ENCODE measurements at regions not wholly inside any gene's neighbourhood (a gene's known extent, or its start where the extent isn't known, plus 50 kb on each side); places are given as distances from the start of the nearest gene placed in this dataset.

DNA sequence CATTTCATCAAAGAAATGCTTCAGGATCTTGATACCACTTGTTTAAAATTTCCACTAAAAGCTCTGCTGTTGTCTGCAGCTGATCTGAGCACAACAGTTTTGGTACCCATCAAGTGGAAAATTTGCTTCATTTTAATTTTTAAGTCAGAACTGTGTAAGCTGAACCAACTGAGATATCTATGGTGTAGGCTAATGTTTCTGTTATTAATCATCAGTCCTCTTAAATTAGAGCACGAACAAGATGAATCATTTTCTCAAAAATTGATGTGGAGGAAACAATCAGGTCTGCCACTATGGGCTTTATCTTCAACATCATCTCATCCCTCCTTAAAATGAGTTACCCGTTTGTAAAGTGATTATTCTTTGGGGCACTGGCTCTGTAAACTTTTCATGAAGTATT is 221.5 kb upstream of the NBEA start:
- TF ChIP-seq, protein P1, sequence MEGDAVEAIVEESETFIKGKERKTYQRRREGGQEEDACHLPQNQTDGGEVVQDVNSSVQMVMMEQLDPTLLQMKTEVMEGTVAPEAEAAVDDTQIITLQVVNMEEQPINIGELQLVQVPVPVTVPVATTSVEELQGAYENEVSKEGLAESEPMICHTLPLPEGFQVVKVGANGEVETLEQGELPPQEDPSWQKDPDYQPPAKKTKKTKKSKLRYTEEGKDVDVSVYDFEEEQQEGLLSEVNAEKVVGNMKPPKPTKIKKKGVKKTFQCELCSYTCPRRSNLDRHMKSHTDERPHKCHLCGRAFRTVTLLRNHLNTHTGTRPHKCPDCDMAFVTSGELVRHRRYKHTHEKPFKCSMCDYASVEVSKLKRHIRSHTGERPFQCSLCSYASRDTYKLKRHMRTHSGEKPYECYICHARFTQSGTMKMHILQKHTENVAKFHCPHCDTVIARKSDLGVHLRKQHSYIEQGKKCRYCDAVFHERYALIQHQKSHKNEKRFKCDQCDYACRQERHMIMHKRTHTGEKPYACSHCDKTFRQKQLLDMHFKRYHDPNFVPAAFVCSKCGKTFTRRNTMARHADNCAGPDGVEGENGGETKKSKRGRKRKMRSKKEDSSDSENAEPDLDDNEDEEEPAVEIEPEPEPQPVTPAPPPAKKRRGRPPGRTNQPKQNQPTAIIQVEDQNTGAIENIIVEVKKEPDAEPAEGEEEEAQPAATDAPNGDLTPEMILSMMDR (IDR thresholded peaks at IDR 0.05 in 8 of 11, conservative IDR thresholded peaks at IDR 0.05 in 3 of 11), result no peak
- TF ChIP-seq POLR2A (IDR thresholded peaks at IDR 0.05), result no peak

All from spleen (tissue), 7 donors.